NT2/D1 (cell line): ENCODE measurements at regions not wholly inside any gene's neighbourhood (a gene's known extent, or its start where the extent isn't known, plus 50 kb on each side); places are given as distances from the start of the nearest gene placed in this dataset.

Experiments
- SUZ12 ChIP-seq: IDR thresholded peaks from 2 replicates; pipeline ENCODE4 v1.6.1; 2011; ENCODE audit not compliant: insufficient read length, insufficient read depth; ENCODE audit errors: extremely low read depth
- YY1 ChIP-seq: IDR thresholded peaks from 2 replicates; pipeline ENCODE4 v1.6.1; 2011; ENCODE audit not compliant: insufficient read length, insufficient read depth

DNA sequence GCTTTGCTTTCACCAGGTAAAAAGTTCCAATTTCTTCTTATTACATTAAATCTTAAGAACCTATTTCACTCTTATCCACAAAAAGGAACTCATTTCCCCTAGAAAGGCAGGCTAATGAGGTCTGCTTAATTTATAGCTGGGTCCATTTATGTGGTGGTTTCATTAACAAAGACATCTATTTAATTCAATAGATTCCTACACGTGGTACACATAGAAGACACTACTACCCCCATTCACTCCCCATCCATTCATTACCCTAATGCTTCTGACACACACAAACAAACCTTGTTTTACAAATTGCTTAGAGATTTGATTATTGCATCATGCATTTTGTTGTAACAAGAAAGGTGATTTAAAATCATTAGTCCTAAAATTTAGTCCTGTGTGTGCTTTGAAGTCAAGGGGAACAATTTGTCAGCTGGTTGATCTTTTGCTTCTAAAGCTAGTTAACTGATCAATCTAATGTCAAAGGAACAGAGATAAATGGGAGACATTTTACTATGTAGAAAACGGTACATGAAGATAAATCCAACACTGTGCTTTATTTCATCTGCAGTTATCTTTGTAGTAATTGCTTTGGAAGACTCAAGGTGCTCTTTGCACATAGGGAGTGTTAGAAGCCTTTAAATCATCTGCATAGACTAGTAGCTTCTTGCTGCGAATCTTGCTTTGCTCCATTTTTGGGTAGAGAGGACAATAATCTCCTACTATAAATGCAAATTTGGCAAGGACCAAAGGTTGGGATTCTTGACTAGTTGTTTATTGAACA lies 379.2 kb downstream of the CDH11 start:
- TF ChIP-seq YY1, result no peak
- TF ChIP-seq SUZ12, result no peak
